ENCODE measurements at regions not wholly inside any gene's neighbourhood (a gene's known extent, or its start where the extent isn't known, plus 50 kb on each side); places are given as distances from the start of the nearest gene placed in this dataset.

- H3K27me3 ChIP-seq (ENCODE audit: control insufficient read depth, insufficient read depth, low read length) = no peaks in the 10 kb centered on the region
- no peak overlapping the region for H3K4me2 ChIP-seq (ENCODE audit: low read depth, low read length)
- H2BK20ac ChIP-seq (ENCODE audit: low read depth, low read length) = no peak overlapping the region
- H3K36me3 ChIP-seq (ENCODE audit: control insufficient read depth, insufficient read depth, low read length) = no peaks in the 10 kb centered on the region
- H3K4me3 ChIP-seq (ENCODE audit: insufficient read depth, low read depth, low read length) = no peak overlapping the region
- no peak overlapping the region for H3K18ac ChIP-seq (ENCODE audit: low read depth, low read length)
- intact Hi-C loops (cut with micrococcal nuclease) (no loop called here), dilution Hi-C loops (cut with HindIII; ENCODE audit: low sequenced_read_pairs, unreplicated experiment) (no loop called here), in situ Hi-C loops (cut with MboI; ENCODE audit: low sequenced_read_pairs) (no loop called here)
- no peak overlapping the region for H4K91ac ChIP-seq (ENCODE audit: insufficient read depth, low read depth, low read length)
- CTCF ChIA-PET = no interaction called here
- BruUV-seq (replicated peaks) = no TSS peak
- H3K79me1 ChIP-seq (ENCODE audit: low read depth in 1 of 2, low read length in 2 of 2) = no peaks in the 10 kb centered on the region
- no peak overlapping the region for H2AK9ac ChIP-seq (replicated peaks; ENCODE audit: low read depth, low read length, poor library complexity)
- no peak overlapping the region for H3K27ac ChIP-seq (ENCODE audit: insufficient read depth, low read length)
- H3K9me1 ChIP-seq (ENCODE audit: insufficient read depth, low read length) = no peaks in the 10 kb centered on the region
- ATAC-seq (ENCODE audit: low read depth) (no peak), DNase-seq (no peak)
- no peak overlapping the region for H4K8ac ChIP-seq (ENCODE audit: low read depth in 2 of 2, low read length in 2 of 2)
- no peak for TF ChIP-seq CEBPB (IDR thresholded peaks at IDR 0.05; ENCODE audit: low read depth, low read length)
- H2AK5ac ChIP-seq (ENCODE audit: low read depth, low read length) = no peak overlapping the region
- no peak overlapping the region for H3K4ac ChIP-seq (ENCODE audit: low read depth, low read length)
- no peaks in the 10 kb centered on the region for H4K20me1 ChIP-seq (ENCODE audit: insufficient read depth, low read length)
- no peak overlapping the region for H4K5ac ChIP-seq (ENCODE audit: low read depth, low read length)
- POLR2A ChIA-PET (ENCODE audit: unreplicated experiment) = no interaction called here
- no peak overlapping the region for H2BK120ac ChIP-seq (ENCODE audit: low read depth, low read length)
- H3K4me1 ChIP-seq (ENCODE audit: control insufficient read depth, insufficient read depth, low read length) = no peaks in the 10 kb centered on the region
- H3K56ac ChIP-seq (ENCODE audit: extremely low read depth, insufficient read depth, low read length) = no peak overlapping the region
- no peak overlapping the region for H2AFZ ChIP-seq (replicated peaks; ENCODE audit: low read length, poor library complexity)
- no peak overlapping the region for H3K9ac ChIP-seq (ENCODE audit: low read depth, low read length)
- WGBS, 2 experiments (ENCODE audit: extremely low coverage in 2 of 2, insufficient read length in 1 of 2) = no CpG with 5 or more reads among the region's 3 CpGs
- no peaks in the 10 kb centered on the region for H3K9me3 ChIP-seq (ENCODE audit: control insufficient read depth, insufficient read depth, low read length)
- no peak overlapping the region for H3K14ac ChIP-seq (replicated peaks; ENCODE audit: low read depth, low read length)
- no peak overlapping the region for H3K23ac ChIP-seq (ENCODE audit: low read depth, low read length)
- H2BK5ac ChIP-seq (ENCODE audit: low read depth, low read length, poor library complexity, severe bottlenecking) = no peak overlapping the region
- H2BK15ac ChIP-seq (ENCODE audit: low read depth, low read length) = no peak overlapping the region
Measured at GRCh38 chr4:79632114-79632513, 224.1 kb upstream of the GK2 start.

All from IMR-90 (cell line).